HCT116 (cell line): ENCODE measurements at regions not wholly inside any gene's neighbourhood (a gene's known extent, or its start where the extent isn't known, plus 50 kb on each side); places are given as distances from the start of the nearest gene placed in this dataset.

Source experiments
- ATAC-seq: fragments of 200-7000 bp; cut with Tn5 transposase; 2 replicates; pipeline ENCODE4 v1.9.1; 2020; ENCODE audit warnings: mild to moderate bottlenecking, moderate library complexity
- BruUV-seq: library from RNA; stranded (reverse); fragments of 400-500 nt; replicated peaks from 2 replicates; lab custom pipeline; 2021; lab: Mats Ljungman, UMichigan
- CTCF ChIA-PET: fragments of 300-600 bp; sonication (Branson Sonifier 250); formaldehyde crosslinking; loops from one replicate; lab custom pipeline; 2021; ENCODE audit warnings: antibody characterized with exemption; lab: Charles Lee
- POLR2A ChIA-PET: fragments of 300-600, 350-600 bp; sonication (Branson Sonifier 250); formaldehyde crosslinking; loops from one replicate; lab custom pipeline; 2021; ENCODE audit warnings: antibody characterized with exemption; lab: Charles Lee
- RAD21 ChIA-PET, 2 experiments: fragments of 300-600 bp; sonication (Branson Sonifier 250); formaldehyde crosslinking; loops; one replicate each; lab custom pipeline; 2023; ENCODE audit warnings: low total read pairs in 2 of 2; ENCODE audit not compliant: uncharacterized antibody in 2 of 2, unreplicated experiment in 2 of 2, low non-redundant PET in 1 of 2; lab: Charles Lee
- DNase-seq: peaks from one replicate; pipeline ENCODE4 v3.0.0-alpha.2; 2010; ENCODE audit warnings: low read depth, low spot score
- H2AFZ ChIP-seq: fragments of 200-600 bp; shearing (Covaris generic), sonication (generic); 2 replicates; pipeline ENCODE4 v1.6.1; 2017; ENCODE audit warnings: low read depth, mixed run types, mixed read lengths, antibody characterized with exemption, low read length; ENCODE audit not compliant: poor library complexity, severe bottlenecking
- H3K27ac ChIP-seq: 2 replicates; pipeline ENCODE4 v1.5.1; 2012; ENCODE audit warnings: low read depth, low read length
- H3K27me3 ChIP-seq: fragments of 200-600 bp; sonication (generic); 2 replicates; pipeline ENCODE4 v1.6.1; 2016; ENCODE audit warnings: mixed run types, low read length, mixed read lengths; ENCODE audit not compliant: insufficient read depth
- H3K36me3 ChIP-seq, 2 experiments: fragments of 200-500 bp in 1 of 2; fragments of 200-600 bp in 1 of 2; sonication (Bioruptor generic) in 1 of 2; sonication (generic) in 1 of 2; 2 replicates each; pipeline versions ENCODE4 v1.5.1 to v1.6.1; 2014 to 2016; ENCODE audit warnings: low read length in 2 of 2, inconsistent platforms in 1 of 2, mixed read lengths in 1 of 2, mixed run types in 1 of 2; ENCODE audit not compliant: insufficient read depth in 2 of 2, control insufficient read depth in 1 of 2
- H3K4me1 ChIP-seq, 2 experiments: fragments of 200-600 bp in 1 of 2; sonication (generic) in 1 of 2; 2 replicates each; pipeline versions ENCODE4 v1.5.1 to v1.6.1; 2012 to 2017; ENCODE audit warnings: low read length in 2 of 2, inconsistent platforms in 1 of 2, mild to moderate bottlenecking in 1 of 2, mixed read lengths in 1 of 2, mixed run types in 1 of 2, moderate library complexity in 1 of 2; ENCODE audit not compliant: insufficient read depth in 2 of 2, control insufficient read depth in 1 of 2
- H3K4me2 ChIP-seq: fragments of 200-600 bp; sonication (generic); 2 replicates; pipeline ENCODE4 v1.6.1; 2017; ENCODE audit warnings: mixed run types, low read length, mixed read lengths
- H3K4me3 ChIP-seq, 2 experiments: fragments of 200-600 bp in 1 of 2; sonication (generic) in 1 of 2; replicated peaks in 1 of 2; 2 replicates each; pipeline ENCODE4 v1.5.1; 2011 to 2016; ENCODE audit warnings: low read length in 2 of 2, control low read depth in 1 of 2, low read depth in 1 of 2, mild to moderate bottlenecking in 1 of 2, mixed read lengths in 1 of 2, mixed run types in 1 of 2
- H3K79me2 ChIP-seq: fragments of 200-600 bp; sonication (generic); 2 replicates; pipeline ENCODE4 v1.6.1; 2017; ENCODE audit warnings: mild to moderate bottlenecking, mixed run types, low read length, moderate library complexity, mixed read lengths; ENCODE audit not compliant: insufficient read depth
- H3K9ac ChIP-seq: fragments of 200-600 bp; sonication (generic); 2 replicates; pipeline ENCODE4 v1.6.1; 2016; ENCODE audit warnings: low read length, mixed read lengths
- H3K9me2 ChIP-seq: fragments of 200-600 bp; sonication (generic), shearing (Covaris generic); 2 replicates; pipeline ENCODE4 v1.6.1; 2017; ENCODE audit warnings: mixed run types, mild to moderate bottlenecking, moderate library complexity; ENCODE audit not compliant: insufficient read depth
- H3K9me3 ChIP-seq, 2 experiments: fragments of 200-500 bp in 1 of 2; fragments of 200-600 bp in 1 of 2; sonication (Bioruptor generic) in 1 of 2; sonication (generic) in 1 of 2; 2 replicates each; pipeline ENCODE4 v1.6.1; 2014 to 2017; ENCODE audit warnings: low read length in 2 of 2, mixed read lengths in 2 of 2, inconsistent platforms in 1 of 2, low read depth in 1 of 2, mild to moderate bottlenecking in 1 of 2, mixed run types in 1 of 2, moderate library complexity in 1 of 2; ENCODE audit not compliant: control insufficient read depth in 1 of 2, insufficient read depth in 1 of 2
- H4K20me1 ChIP-seq: fragments of 200-600 bp; sonication (generic), shearing (Covaris generic); 2 replicates; pipeline ENCODE4 v1.6.1; 2017; ENCODE audit warnings: mixed run types, mild to moderate bottlenecking, moderate library complexity; ENCODE audit not compliant: insufficient read depth
- CBX3 ChIP-seq: IDR thresholded peaks from 2 replicates; pipeline ENCODE4 v1.6.1; 2012; ENCODE audit warnings: low read depth
- CEBPB ChIP-seq: IDR thresholded peaks from 2 replicates; pipeline ENCODE4 v1.6.1; 2012; ENCODE audit warnings: low read depth
- CTCF ChIP-seq, 3 experiments: fragments of 200-600 bp in 1 of 3; sonication (generic) in 1 of 3; IDR thresholded peaks in 2 of 3; conservative IDR thresholded peaks in 1 of 3; 2 replicates each; pipeline ENCODE4 v1.5.1; 2012 to 2017; ENCODE audit warnings: low read depth in 2 of 3, low read length in 2 of 3, antibody characterized with exemption in 1 of 3, borderline replicate concordance in 1 of 3, control low read depth in 1 of 3, mild to moderate bottlenecking in 1 of 3, mixed read lengths in 1 of 3, mixed run types in 1 of 3, moderate library complexity in 1 of 3; ENCODE audit not compliant: insufficient read depth in 1 of 3
- EGR1 ChIP-seq: IDR thresholded peaks from 2 replicates; pipeline ENCODE4 v1.6.1; 2012; ENCODE audit warnings: low read depth
- ELF1 ChIP-seq: IDR thresholded peaks from 2 replicates; pipeline ENCODE4 v1.6.1; 2012; ENCODE audit warnings: low read depth, borderline replicate concordance
- EZH2phosphoT487 ChIP-seq: fragments of 200-600 bp; IDR thresholded peaks from 2 replicates; pipeline ENCODE4 v1.6.1; 2018; ENCODE audit warnings: antibody characterized with exemption, borderline replicate concordance
- FOSL1 ChIP-seq: IDR thresholded peaks from 2 replicates; pipeline ENCODE4 v1.6.1; 2012; ENCODE audit warnings: low read depth
- JUND ChIP-seq: IDR thresholded peaks from 2 replicates; pipeline ENCODE4 v1.6.1; 2012
- POLR2A ChIP-seq: IDR thresholded peaks from 2 replicates; pipeline ENCODE4 v1.7.0; 2011; ENCODE audit warnings: borderline replicate concordance; ENCODE audit not compliant: insufficient read depth, insufficient read length; ENCODE audit errors: extremely low read depth
- POLR2AphosphoS5 ChIP-seq: IDR thresholded peaks from 2 replicates; pipeline ENCODE4 v1.6.1; 2011; ENCODE audit warnings: mild to moderate bottlenecking, low read depth, low read length, moderate library complexity
- RAD21 ChIP-seq: IDR thresholded peaks from 2 replicates; pipeline ENCODE4 v1.6.1; 2012; ENCODE audit warnings: low read depth, mild to moderate bottlenecking
- SIN3A ChIP-seq: IDR thresholded peaks from 2 replicates; pipeline ENCODE4 v1.6.1; 2012; ENCODE audit warnings: low read depth
- SP1 ChIP-seq: IDR thresholded peaks from 2 replicates; pipeline ENCODE4 v1.6.1; 2012; ENCODE audit warnings: low read depth
- SRF ChIP-seq: IDR thresholded peaks from 2 replicates; pipeline ENCODE4 v1.6.1; 2012; ENCODE audit warnings: low read depth
- TCF7L2 ChIP-seq: IDR thresholded peaks from 2 replicates; pipeline ENCODE4 v1.7.0; 2011; ENCODE audit warnings: borderline replicate concordance, inconsistent platforms; ENCODE audit not compliant: insufficient read depth, insufficient read length; ENCODE audit errors: extremely low read depth
- ZFX ChIP-seq: fragments of 450-650 bp; IDR thresholded peaks from 2 replicates; pipeline ENCODE4 v1.6.1; 2017
- ZNF274 ChIP-seq: fragments of 200-500 bp; sonication (Bioruptor generic); IDR thresholded peaks from 2 replicates; pipeline ENCODE4 v1.6.1; 2014; ENCODE audit warnings: mild to moderate bottlenecking, low read depth, low read length, inconsistent platforms
- intact Hi-C: fragments of 100-400 bp; cut with micrococcal nuclease; formaldehyde crosslinking; loops from 2 replicates; pipeline ENCODE4 v1.10.0; 2022
- TF ChIP-seq, protein P1 (sequence below): IDR thresholded peaks from 2 replicates; pipeline ENCODE4 v1.6.1; 2012

DNA sequence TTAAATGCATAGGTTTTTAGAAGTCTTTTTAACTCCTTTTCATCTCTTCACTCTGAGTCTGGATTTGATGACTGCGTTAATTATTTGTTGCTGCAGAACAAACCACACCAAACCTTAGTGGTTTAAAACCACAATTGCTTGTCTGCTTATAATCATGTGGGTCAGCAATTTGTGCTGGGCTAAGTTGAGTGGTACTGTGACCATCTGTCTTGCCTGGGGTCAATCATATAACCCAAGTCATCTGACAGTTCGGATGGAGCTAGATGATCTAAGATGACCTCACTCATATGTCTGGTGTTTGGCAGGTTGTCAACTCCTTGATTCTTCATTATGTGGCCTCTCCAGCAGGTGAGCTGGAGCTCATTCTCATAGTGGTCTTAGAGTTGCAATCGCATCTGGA, 219.1 kb upstream of the ELAVL2 start:
- CTCF ChIA-PET, result no interaction called here
- no peaks in the 10 kb centered on the region for H3K36me3 ChIP-seq
- no peaks in the 10 kb centered on the region for H3K4me1 ChIP-seq
- RAD21 ChIA-PET, result no interaction called here
- POLR2A ChIA-PET, result no interaction called here
- no peak overlapping the region for H3K4me2 ChIP-seq
- H4K20me1 ChIP-seq, result no peaks in the 10 kb centered on the region
- H3K9me2 ChIP-seq, result no peaks in the 10 kb centered on the region
- H3K79me2 ChIP-seq, result no peaks in the 10 kb centered on the region
- intact Hi-C loops, result no loop called here
- TF ChIP-seq EZH2phosphoT487 (no peak), TCF7L2 (no peak), CTCF (IDR thresholded peaks at IDR 0.05 in 2 of 3, conservative IDR thresholded peaks at IDR 0.05 in 1 of 3; ENCODE audit: borderline replicate concordance in 1 of 3, insufficient read depth in 1 of 3, low read depth in 2 of 3, low read length in 2 of 3) (no peak), POLR2AphosphoS5 (no peak), RAD21 (no peak), ZNF274 (no peak), JUND (no peak), SP1 (no peak), SRF (no peak), SIN3A (no peak), CEBPB (no peak), ELF1 (no peak), ZFX (no peak), EGR1 (no peak), POLR2A (no peak), CBX3 (no peak), FOSL1 (no peak)
- TF ChIP-seq, protein P1, sequence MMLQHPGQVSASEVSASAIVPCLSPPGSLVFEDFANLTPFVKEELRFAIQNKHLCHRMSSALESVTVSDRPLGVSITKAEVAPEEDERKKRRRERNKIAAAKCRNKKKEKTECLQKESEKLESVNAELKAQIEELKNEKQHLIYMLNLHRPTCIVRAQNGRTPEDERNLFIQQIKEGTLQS, result no peak
- H2AFZ ChIP-seq, result no peak overlapping the region
- H3K27me3 ChIP-seq, result no peaks in the 10 kb centered on the region
- no peak overlapping the region for H3K4me3 ChIP-seq
- H3K9me3 ChIP-seq, result peaks cover 6 to 23% of the 10 kb centered on the region in 2 experiments; a peak in 2 of 4 replicates
- DNase-seq (no peak), ATAC-seq (no peak)
- H3K9ac ChIP-seq, result no peak overlapping the region
- BruUV-seq, result no TSS peak
- H3K27ac ChIP-seq, result no peak overlapping the region
